GM23338 (cell line): ENCODE measurements at regions not wholly inside any gene's neighbourhood (a gene's known extent, or its start where the extent isn't known, plus 50 kb on each side); places are given as distances from the start of the nearest gene placed in this dataset.

Source experiments
- ATAC-seq: fragments of 200-7000 bp; cut with Tn5 transposase; 3 replicates; pipeline ENCODE4 v1.9.1; 2020
- DNase-seq: peaks from one replicate; pipeline ENCODE4 v3.0.0-alpha.2; 2015; ENCODE audit warnings: low spot score
- H2AFZ ChIP-seq: fragments of 200-600 bp; sonication (generic); 2 replicates; pipeline ENCODE4 v1.8.0; 2016; ENCODE audit warnings: antibody characterized with exemption, mild to moderate bottlenecking, moderate library complexity
- H3F3A ChIP-seq: fragments of 200-600 bp; sonication (generic); replicated peaks from 2 replicates; pipeline ENCODE4 v1.8.0; 2017; ENCODE audit warnings: antibody characterized with exemption, mixed run types, low read depth
- H3K27ac ChIP-seq: fragments of 200-600 bp; sonication (generic); 2 replicates; pipeline ENCODE4 v1.6.1; 2016; ENCODE audit warnings: low read depth
- H3K27me3 ChIP-seq: fragments of 200-600 bp; sonication (generic); 2 replicates; pipeline ENCODE4 v1.8.0; 2016; ENCODE audit warnings: mild to moderate bottlenecking, mixed run types, moderate library complexity; ENCODE audit not compliant: insufficient read depth
- H3K36me3 ChIP-seq: fragments of 200-600 bp; sonication (generic); 2 replicates; pipeline ENCODE4 v1.8.0; 2016; ENCODE audit warnings: mild to moderate bottlenecking; ENCODE audit not compliant: insufficient read depth
- H3K4me1 ChIP-seq: fragments of 200-600 bp; sonication (generic); 2 replicates; pipeline ENCODE4 v1.8.0; 2016; ENCODE audit warnings: mild to moderate bottlenecking, moderate library complexity; ENCODE audit not compliant: insufficient read depth
- H3K4me2 ChIP-seq: fragments of 200-600 bp; sonication (generic); 2 replicates; pipeline ENCODE4 v1.7.1; 2017; ENCODE audit warnings: mixed run types
- H3K4me3 ChIP-seq: fragments of 200-600 bp; sonication (generic); 2 replicates; pipeline ENCODE4 v1.6.1; 2016; ENCODE audit warnings: mixed run types
- H3K79me2 ChIP-seq: fragments of 200-600 bp; sonication (generic); replicated peaks from 2 replicates; pipeline ENCODE4 v1.8.0; 2017; ENCODE audit warnings: mild to moderate bottlenecking; ENCODE audit not compliant: insufficient read depth
- H3K9me2 ChIP-seq: fragments of 200-600 bp; sonication (generic); 2 replicates; pipeline ENCODE4 v1.8.0; 2017; ENCODE audit not compliant: insufficient read depth
- H4K20me1 ChIP-seq: fragments of 200-600 bp; sonication (generic); replicated peaks from 2 replicates; pipeline ENCODE4 v1.8.0; 2017; ENCODE audit warnings: mild to moderate bottlenecking; ENCODE audit not compliant: insufficient read depth
- H3K27ac Mint-ChIP-seq: 2 replicates; pipeline ENCODE4 v1.8.0; 2020; ENCODE audit warnings: inconsistent platforms, mild to moderate bottlenecking, moderate library complexity, mixed read lengths
- H3K27me3 Mint-ChIP-seq: 3 replicates; pipeline ENCODE4 v1.8.0; 2022; ENCODE audit warnings: low read depth, mild to moderate bottlenecking, moderate library complexity, mixed read lengths, inconsistent platforms; ENCODE audit not compliant: insufficient read depth, poor library complexity
- H3K36me3 Mint-ChIP-seq: 3 replicates; pipeline ENCODE4 v1.8.0; 2021; ENCODE audit warnings: low read depth, mild to moderate bottlenecking, inconsistent platforms, moderate library complexity, mixed read lengths
- H3K4me1 Mint-ChIP-seq: 3 replicates; pipeline ENCODE4 v1.8.0; 2020; ENCODE audit warnings: mild to moderate bottlenecking, inconsistent platforms, mixed read lengths
- H3K4me3 Mint-ChIP-seq: 3 replicates; pipeline ENCODE4 v1.8.0; 2021; ENCODE audit warnings: moderate library complexity, mild to moderate bottlenecking, inconsistent platforms, mixed read lengths
- H3K9me3 Mint-ChIP-seq: 3 replicates; pipeline ENCODE4 v1.8.0; 2020; ENCODE audit warnings: moderate library complexity, mild to moderate bottlenecking, inconsistent platforms, mixed read lengths
- EZH2 ChIP-seq: fragments of 200-600 bp; sonication (generic); IDR thresholded peaks from one replicate; pipeline ENCODE4 v1.8.0; 2017; ENCODE audit warnings: antibody characterized with exemption, mild to moderate bottlenecking, low read depth; ENCODE audit not compliant: unreplicated experiment
- EZH2phosphoT487 ChIP-seq: fragments of 200-600 bp; sonication (generic); IDR thresholded peaks from one replicate; pipeline ENCODE4 v1.8.1; 2018; ENCODE audit warnings: antibody characterized with exemption; ENCODE audit not compliant: unreplicated experiment
- NANOG ChIP-seq: IDR thresholded peaks from 2 replicates; pipeline ENCODE4 v1.6.1; 2016; ENCODE audit warnings: antibody characterized with exemption, borderline replicate concordance
- STAT1 ChIP-seq: IDR thresholded peaks from one replicate; pipeline ENCODE4 v1.6.1; 2016; ENCODE audit warnings: antibody characterized with exemption; ENCODE audit not compliant: unreplicated experiment
- ZNF331 ChIP-seq: fragments of 250-450 bp; sonication (Bioruptor Pico); IDR thresholded peaks from 2 replicates; pipeline ENCODE4 v1.5.0; 2020; ENCODE audit warnings: low read depth, mild to moderate bottlenecking, moderate library complexity
- TF ChIP-seq, protein P1 (sequence below): fragments of 250-450 bp; sonication (Bioruptor Pico); IDR thresholded peaks from 2 replicates; pipeline ENCODE4 v1.5.0; 2020; ENCODE audit warnings: mild to moderate bottlenecking, moderate library complexity
- TF ChIP-seq, protein P2 (sequence below), 2 experiments: fragments of 200-600 bp in 1 of 2; sonication (generic) in 1 of 2; conservative IDR thresholded peaks; 2 replicates each; pipeline versions ENCODE4 v1.5.1 to v1.6.1; 2016 to 2017; ENCODE audit warnings: antibody characterized with exemption in 2 of 2, low read depth in 2 of 2, mild to moderate bottlenecking in 2 of 2, moderate library complexity in 1 of 2
- TF ChIP-seq, protein P3 (sequence below): IDR thresholded peaks from one replicate; pipeline ENCODE4 v1.6.1; 2018; ENCODE audit warnings: antibody characterized with exemption; ENCODE audit not compliant: unreplicated experiment

DNA sequence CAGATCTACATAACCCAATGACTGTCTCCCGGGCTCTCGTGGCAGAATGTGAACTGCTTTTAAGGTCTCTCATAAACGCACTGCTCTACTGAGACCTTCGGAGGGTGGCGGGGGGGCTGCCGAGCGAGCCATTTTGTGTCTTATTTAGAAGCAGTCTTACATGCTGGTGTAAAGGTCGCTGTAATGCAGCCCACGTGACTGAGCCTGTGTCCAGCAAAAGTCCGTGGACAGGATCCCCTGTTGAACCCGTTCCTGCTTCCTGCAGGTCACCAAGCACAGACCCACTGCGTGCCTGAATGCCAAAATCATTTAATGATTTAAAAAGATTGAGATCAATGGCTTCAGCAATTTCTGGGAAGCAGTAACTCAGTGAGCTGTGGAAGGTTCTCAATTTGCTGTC, 415.9 kb downstream of the BCOR start:
- H3K36me3 Mint-ChIP-seq, result peaks cover 3% of the 10 kb centered on the region
- no peaks in the 10 kb centered on the region for H3F3A ChIP-seq
- DNase-seq (no peak), ATAC-seq (no peak)
- H3K4me3 ChIP-seq, result no peak overlapping the region
- TF ChIP-seq, protein P1, sequence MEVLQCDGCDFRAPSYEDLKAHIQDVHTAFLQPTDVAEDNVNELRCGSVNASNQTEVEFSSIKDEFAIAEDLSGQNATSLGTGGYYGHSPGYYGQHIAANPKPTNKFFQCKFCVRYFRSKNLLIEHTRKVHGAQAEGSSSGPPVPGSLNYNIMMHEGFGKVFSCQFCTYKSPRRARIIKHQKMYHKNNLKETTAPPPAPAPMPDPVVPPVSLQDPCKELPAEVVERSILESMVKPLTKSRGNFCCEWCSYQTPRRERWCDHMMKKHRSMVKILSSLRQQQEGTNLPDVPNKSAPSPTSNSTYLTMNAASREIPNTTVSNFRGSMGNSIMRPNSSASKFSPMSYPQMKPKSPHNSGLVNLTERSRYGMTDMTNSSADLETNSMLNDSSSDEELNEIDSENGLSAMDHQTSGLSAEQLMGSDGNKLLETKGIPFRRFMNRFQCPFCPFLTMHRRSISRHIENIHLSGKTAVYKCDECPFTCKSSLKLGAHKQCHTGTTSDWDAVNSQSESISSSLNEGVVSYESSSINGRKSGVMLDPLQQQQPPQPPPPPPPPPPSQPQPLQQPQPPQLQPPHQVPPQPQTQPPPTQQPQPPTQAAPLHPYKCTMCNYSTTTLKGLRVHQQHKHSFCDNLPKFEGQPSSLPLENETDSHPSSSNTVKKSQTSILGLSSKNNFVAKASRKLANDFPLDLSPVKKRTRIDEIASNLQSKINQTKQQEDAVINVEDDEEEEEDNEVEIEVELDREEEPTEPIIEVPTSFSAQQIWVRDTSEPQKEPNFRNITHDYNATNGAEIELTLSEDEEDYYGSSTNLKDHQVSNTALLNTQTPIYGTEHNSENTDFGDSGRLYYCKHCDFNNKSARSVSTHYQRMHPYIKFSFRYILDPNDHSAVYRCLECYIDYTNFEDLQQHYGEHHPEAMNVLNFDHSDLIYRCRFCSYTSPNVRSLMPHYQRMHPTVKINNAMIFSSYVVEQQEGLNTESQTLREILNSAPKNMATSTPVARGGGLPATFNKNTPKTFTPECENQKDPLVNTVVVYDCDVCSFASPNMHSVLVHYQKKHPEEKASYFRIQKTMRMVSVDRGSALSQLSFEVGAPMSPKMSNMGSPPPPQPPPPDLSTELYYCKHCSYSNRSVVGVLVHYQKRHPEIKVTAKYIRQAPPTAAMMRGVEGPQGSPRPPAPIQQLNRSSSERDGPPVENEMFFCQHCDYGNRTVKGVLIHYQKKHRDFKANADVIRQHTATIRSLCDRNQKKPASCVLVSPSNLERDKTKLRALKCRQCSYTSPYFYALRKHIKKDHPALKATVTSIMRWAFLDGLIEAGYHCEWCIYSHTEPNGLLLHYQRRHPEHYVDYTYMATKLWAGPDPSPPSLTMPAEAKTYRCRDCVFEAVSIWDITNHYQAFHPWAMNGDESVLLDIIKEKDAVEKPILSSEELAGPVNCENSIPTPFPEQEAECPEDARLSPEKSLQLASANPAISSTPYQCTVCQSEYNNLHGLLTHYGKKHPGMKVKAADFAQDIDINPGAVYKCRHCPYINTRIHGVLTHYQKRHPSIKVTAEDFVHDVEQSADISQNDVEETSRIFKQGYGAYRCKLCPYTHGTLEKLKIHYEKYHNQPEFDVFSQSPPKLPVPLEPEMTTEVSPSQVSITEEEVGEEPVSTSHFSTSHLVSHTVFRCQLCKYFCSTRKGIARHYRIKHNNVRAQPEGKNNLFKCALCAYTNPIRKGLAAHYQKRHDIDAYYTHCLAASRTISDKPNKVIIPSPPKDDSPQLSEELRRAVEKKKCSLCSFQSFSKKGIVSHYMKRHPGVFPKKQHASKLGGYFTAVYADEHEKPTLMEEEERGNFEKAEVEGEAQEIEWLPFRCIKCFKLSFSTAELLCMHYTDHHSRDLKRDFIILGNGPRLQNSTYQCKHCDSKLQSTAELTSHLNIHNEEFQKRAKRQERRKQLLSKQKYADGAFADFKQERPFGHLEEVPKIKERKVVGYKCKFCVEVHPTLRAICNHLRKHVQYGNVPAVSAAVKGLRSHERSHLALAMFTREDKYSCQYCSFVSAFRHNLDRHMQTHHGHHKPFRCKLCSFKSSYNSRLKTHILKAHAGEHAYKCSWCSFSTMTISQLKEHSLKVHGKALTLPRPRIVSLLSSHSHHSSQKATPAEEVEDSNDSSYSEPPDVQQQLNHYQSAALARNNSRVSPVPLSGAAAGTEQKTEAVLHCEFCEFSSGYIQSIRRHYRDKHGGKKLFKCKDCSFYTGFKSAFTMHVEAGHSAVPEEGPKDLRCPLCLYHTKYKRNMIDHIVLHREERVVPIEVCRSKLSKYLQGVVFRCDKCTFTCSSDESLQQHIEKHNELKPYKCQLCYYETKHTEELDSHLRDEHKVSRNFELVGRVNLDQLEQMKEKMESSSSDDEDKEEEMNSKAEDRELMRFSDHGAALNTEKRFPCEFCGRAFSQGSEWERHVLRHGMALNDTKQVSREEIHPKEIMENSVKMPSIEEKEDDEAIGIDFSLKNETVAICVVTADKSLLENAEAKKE, result no peak
- TF ChIP-seq STAT1 (no peak), ZNF331 (CRISPR knock-in tag) (no peak), EZH2 (no peak), NANOG (no peak), EZH2phosphoT487 (no peak)
- TF ChIP-seq, protein P2, sequence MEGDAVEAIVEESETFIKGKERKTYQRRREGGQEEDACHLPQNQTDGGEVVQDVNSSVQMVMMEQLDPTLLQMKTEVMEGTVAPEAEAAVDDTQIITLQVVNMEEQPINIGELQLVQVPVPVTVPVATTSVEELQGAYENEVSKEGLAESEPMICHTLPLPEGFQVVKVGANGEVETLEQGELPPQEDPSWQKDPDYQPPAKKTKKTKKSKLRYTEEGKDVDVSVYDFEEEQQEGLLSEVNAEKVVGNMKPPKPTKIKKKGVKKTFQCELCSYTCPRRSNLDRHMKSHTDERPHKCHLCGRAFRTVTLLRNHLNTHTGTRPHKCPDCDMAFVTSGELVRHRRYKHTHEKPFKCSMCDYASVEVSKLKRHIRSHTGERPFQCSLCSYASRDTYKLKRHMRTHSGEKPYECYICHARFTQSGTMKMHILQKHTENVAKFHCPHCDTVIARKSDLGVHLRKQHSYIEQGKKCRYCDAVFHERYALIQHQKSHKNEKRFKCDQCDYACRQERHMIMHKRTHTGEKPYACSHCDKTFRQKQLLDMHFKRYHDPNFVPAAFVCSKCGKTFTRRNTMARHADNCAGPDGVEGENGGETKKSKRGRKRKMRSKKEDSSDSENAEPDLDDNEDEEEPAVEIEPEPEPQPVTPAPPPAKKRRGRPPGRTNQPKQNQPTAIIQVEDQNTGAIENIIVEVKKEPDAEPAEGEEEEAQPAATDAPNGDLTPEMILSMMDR (conservative IDR thresholded peaks at IDR 0.05; ENCODE audit: low read depth in 2 of 2), result no peak
- TF ChIP-seq, protein P3, sequence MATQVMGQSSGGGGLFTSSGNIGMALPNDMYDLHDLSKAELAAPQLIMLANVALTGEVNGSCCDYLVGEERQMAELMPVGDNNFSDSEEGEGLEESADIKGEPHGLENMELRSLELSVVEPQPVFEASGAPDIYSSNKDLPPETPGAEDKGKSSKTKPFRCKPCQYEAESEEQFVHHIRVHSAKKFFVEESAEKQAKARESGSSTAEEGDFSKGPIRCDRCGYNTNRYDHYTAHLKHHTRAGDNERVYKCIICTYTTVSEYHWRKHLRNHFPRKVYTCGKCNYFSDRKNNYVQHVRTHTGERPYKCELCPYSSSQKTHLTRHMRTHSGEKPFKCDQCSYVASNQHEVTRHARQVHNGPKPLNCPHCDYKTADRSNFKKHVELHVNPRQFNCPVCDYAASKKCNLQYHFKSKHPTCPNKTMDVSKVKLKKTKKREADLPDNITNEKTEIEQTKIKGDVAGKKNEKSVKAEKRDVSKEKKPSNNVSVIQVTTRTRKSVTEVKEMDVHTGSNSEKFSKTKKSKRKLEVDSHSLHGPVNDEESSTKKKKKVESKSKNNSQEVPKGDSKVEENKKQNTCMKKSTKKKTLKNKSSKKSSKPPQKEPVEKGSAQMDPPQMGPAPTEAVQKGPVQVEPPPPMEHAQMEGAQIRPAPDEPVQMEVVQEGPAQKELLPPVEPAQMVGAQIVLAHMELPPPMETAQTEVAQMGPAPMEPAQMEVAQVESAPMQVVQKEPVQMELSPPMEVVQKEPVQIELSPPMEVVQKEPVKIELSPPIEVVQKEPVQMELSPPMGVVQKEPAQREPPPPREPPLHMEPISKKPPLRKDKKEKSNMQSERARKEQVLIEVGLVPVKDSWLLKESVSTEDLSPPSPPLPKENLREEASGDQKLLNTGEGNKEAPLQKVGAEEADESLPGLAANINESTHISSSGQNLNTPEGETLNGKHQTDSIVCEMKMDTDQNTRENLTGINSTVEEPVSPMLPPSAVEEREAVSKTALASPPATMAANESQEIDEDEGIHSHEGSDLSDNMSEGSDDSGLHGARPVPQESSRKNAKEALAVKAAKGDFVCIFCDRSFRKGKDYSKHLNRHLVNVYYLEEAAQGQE, result no peak
- H3K9me3 Mint-ChIP-seq, result peaks cover 5% of the 10 kb centered on the region
- H3K4me3 Mint-ChIP-seq, result no peak overlapping the region
- no peak overlapping the region for H2AFZ ChIP-seq
- no peak overlapping the region for H3K27ac ChIP-seq
- no peaks in the 10 kb centered on the region for H3K79me2 ChIP-seq
- no peak overlapping the region for H3K27ac Mint-ChIP-seq
- no peaks in the 10 kb centered on the region; the same call in 1 of the 2 replicates for H3K27me3 ChIP-seq
- no peaks in the 10 kb centered on the region for H3K36me3 ChIP-seq
- no peaks in the 10 kb centered on the region for H3K9me2 ChIP-seq
- H3K4me2 ChIP-seq, result no peak overlapping the region
- peaks cover 10% of the 10 kb centered on the region; the same call in 1 of the 3 replicates for H3K4me1 Mint-ChIP-seq
- no peaks in the 10 kb centered on the region for H3K4me1 ChIP-seq
- H3K27me3 Mint-ChIP-seq, result peaks cover 9% of the 10 kb centered on the region
- no peaks in the 10 kb centered on the region for H4K20me1 ChIP-seq
